BLaER1 (cell line): ENCODE measurements at regions not wholly inside any gene's neighbourhood (a gene's known extent, or its start where the extent isn't known, plus 50 kb on each side); places are given as distances from the start of the nearest gene placed in this dataset.

ENCODE experiments used
- H3K27ac ChIP-seq: shearing (Covaris generic); formaldehyde crosslinking; 2 replicates; pipeline ENCODE4 v1.8.1; 2022
- H3K27me3 ChIP-seq: shearing (Covaris generic); formaldehyde crosslinking; 2 replicates; pipeline ENCODE4 v1.8.1; 2022
- H3K36me3 ChIP-seq: shearing (Covaris generic); formaldehyde crosslinking; 2 replicates; pipeline ENCODE4 v1.8.1; 2022
- H3K4me1 ChIP-seq: shearing (Covaris generic); formaldehyde crosslinking; 2 replicates; pipeline ENCODE4 v1.8.1; 2022
- H3K4me2 ChIP-seq: shearing (Covaris generic); formaldehyde crosslinking; 2 replicates; pipeline ENCODE4 v1.8.1; 2022
- H3K4me3 ChIP-seq: shearing (Covaris generic); formaldehyde crosslinking; 2 replicates; pipeline ENCODE4 v1.8.1; 2022
- H3K9ac ChIP-seq: shearing (Covaris generic); formaldehyde crosslinking; 2 replicates; pipeline ENCODE4 v1.8.1; 2022
- H3K9me3 ChIP-seq: shearing (Covaris generic); formaldehyde crosslinking; 2 replicates; pipeline ENCODE4 v1.8.1; 2022
- H4K20me1 ChIP-seq: shearing (Covaris generic); formaldehyde crosslinking; 2 replicates; pipeline ENCODE4 v1.8.1; 2022
- Cebpa-rat ChIP-seq: shearing (Covaris generic); IDR thresholded peaks from 2 replicates; pipeline ENCODE4 v1.8.1; 2022

DNA sequence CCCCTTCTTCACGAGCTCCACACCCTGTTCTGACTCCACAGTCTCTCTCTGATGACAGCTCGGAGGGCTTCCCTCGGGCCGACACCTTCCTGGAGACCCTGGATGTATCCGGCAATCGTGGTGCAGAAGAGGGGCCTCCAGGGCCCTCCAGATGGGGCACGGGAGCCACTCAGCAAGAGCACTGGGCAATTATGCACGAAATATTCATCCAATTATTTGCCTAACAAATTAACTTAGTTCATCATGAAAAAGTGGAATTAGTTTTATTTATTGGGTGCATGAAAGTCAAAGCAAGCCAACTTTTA, 277.3 kb upstream of the HDAC4 start:
- H3K27ac ChIP-seq = peak overlapping the region; percentile 63; the same call in 1 of the 2 replicates
- H3K4me2 ChIP-seq = peak overlapping the region; percentile 88
- H3K9ac ChIP-seq = no peak overlapping the region
- TF ChIP-seq Cebpa-rat = no peak
- H3K4me1 ChIP-seq = peaks cover 47% of the 10 kb centered on the region
- H3K4me3 ChIP-seq = no peak overlapping the region
- peaks cover 11% of the 10 kb centered on the region; the same call in 1 of the 2 replicates for H3K9me3 ChIP-seq
- H4K20me1 ChIP-seq = no peaks in the 10 kb centered on the region
- no peaks in the 10 kb centered on the region for H3K36me3 ChIP-seq
- no peaks in the 10 kb centered on the region for H3K27me3 ChIP-seq

DNA sequence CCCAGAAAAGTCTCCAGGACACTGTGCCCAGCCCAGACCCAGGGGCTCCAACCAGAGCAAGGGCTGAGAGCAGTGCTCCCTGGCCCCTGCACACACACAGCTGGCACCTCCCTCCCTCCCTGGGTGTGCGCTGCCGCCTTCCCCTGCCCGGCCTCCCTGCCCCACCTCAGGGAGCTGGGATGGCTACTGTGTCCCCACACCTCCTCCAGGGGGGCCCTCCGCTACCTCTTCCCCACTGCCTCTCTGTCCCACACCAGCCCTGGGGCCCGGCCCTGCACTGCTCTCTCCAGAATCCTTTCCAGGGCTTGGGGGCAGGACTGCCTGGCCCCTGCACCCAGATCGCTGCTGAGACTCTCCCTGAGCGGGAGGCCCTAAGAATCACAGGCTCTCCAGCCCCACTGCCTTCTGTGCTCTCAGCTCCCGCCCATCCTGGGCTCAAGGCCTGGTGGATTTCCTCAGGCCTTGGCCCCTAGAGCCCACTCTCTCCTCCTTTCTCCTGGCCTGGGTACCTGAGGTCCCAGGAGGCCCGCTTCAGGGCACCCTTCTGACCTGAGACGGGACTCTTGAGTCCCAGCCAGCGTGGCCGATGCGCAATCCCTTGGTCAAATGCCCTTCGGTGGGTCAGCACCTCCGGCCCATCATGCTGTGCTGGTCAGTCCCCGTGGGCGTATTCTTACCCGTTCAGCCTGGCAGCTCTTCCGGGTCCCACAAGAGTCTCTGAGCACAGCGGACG, 276.8 kb upstream of the HDAC4 start:
- Histone ChIP-seq H3K27ac (peak overlapping the region; percentile 63; the same call in 1 of the 2 replicates), H3K27me3 (no peaks in the 10 kb centered on the region), H3K4me3 (no peak overlapping the region), H3K4me1 (peaks cover 47% of the 10 kb centered on the region), H3K9ac (0 out of 2 replicates have a peak overlapping the region, but pooled peaks have one; percentile 8), H3K36me3 (no peaks in the 10 kb centered on the region), H3K9me3 (peaks cover 6% of the 10 kb centered on the region; the same call in 1 of the 2 replicates), H3K4me2 (peak overlapping the region; percentile 88), H4K20me1 (no peaks in the 10 kb centered on the region)
- no peak for TF ChIP-seq Cebpa-rat

DNA sequence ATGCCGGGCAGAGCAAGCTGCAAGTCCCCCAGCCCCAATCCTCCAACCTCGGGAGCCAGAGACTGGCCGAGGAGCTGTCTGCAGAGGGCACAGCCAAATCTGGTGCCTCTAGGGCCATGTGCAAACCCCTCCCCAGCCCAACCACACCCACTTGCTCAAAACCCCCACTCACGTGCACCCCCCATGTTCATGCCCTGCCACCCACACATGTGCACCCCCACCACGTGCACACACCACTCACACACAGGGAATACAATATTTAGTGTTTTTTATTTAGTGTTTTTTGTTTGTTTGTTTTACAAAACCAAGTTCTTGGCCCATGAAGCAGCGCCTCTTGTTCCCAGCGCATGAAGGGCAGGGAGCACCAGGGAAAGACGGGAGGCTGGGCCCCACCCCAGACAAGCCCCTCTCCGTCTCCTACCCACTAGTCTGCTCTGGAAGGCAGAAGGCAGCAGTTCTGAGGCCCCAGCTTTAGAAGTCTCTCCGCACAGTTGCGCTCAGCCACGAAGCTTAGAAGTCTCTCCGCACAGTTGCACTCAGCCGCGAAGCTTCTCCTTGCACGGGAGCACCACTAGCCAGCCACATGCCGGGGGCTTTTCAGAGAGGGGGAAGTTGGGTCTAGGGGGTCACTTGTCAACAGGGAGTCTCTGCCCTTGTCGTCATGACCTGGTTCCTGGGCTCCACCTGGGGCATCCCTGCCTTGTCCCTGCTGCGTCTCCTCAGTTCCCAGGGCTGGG, 276.1 kb upstream of the HDAC4 start:
- peaks cover 47% of the 10 kb centered on the region for H3K4me1 ChIP-seq
- peak overlapping the region; percentile 10; the same call in 1 of the 2 replicates for H3K9ac ChIP-seq
- peak overlapping the region; percentile 63 for H3K27ac ChIP-seq
- peak overlapping the region; percentile 88 for H3K4me2 ChIP-seq
- H3K4me3 ChIP-seq = no peak overlapping the region
- no peak for TF ChIP-seq Cebpa-rat
- H3K36me3 ChIP-seq = no peaks in the 10 kb centered on the region
- H4K20me1 ChIP-seq = no peaks in the 10 kb centered on the region
- no peaks in the 10 kb centered on the region for H3K9me3 ChIP-seq
- H3K27me3 ChIP-seq = no peaks in the 10 kb centered on the region

DNA sequence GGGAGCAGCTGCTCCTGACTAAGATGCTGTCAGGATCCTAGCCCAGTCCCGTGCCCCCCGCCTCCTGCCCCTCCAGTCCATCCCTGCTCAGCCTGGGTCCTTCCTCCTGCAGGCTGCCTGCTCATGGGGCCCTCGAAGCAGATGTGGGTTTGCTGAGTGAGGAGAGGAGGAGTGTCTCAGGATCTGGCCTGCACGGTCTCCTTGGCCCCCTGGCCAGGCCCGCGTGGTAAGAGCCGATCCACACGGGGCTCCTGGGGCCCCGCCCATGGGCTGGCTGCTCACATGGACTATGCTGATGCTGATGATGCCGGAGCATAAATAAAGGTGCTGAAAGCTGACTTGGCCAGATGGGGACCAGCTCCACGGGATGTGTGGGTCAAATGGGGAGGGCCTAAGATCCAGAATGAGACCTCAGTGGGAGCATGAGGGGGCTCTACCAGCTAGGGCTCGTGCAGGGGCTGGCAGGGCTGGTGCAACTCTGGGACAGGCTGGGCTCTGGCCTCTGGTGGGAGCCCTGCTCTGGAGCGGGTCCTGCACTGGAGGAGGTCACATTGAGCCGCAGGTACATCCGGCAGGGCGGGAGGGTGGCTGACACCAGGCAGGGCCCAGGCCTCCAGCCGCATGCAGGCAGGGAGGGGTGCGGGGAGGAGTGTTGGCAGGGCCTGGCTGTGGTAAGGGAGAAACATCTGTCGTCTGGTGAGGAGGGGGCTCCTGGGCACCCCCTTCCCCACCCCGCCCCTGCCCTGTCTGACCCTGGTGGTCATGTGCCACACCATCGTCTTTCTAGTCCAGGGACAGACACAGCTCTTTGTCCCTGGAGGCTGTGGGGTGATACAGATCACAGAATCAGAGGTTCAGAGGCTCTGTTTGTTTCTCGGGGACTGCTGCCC, 275.3 kb upstream of the HDAC4 start:
- Histone ChIP-seq H3K9ac (peak overlapping the region; percentile 31; the same call in 1 of the 2 replicates), H3K27ac (peak overlapping the region; percentile 63), H4K20me1 (no peaks in the 10 kb centered on the region), H3K4me3 (no peak overlapping the region), H3K9me3 (no peaks in the 10 kb centered on the region), H3K27me3 (no peaks in the 10 kb centered on the region), H3K36me3 (no peaks in the 10 kb centered on the region), H3K4me1 (peaks cover 49% of the 10 kb centered on the region), H3K4me2 (peak overlapping the region; percentile 88)
- TF ChIP-seq Cebpa-rat = no peak

DNA sequence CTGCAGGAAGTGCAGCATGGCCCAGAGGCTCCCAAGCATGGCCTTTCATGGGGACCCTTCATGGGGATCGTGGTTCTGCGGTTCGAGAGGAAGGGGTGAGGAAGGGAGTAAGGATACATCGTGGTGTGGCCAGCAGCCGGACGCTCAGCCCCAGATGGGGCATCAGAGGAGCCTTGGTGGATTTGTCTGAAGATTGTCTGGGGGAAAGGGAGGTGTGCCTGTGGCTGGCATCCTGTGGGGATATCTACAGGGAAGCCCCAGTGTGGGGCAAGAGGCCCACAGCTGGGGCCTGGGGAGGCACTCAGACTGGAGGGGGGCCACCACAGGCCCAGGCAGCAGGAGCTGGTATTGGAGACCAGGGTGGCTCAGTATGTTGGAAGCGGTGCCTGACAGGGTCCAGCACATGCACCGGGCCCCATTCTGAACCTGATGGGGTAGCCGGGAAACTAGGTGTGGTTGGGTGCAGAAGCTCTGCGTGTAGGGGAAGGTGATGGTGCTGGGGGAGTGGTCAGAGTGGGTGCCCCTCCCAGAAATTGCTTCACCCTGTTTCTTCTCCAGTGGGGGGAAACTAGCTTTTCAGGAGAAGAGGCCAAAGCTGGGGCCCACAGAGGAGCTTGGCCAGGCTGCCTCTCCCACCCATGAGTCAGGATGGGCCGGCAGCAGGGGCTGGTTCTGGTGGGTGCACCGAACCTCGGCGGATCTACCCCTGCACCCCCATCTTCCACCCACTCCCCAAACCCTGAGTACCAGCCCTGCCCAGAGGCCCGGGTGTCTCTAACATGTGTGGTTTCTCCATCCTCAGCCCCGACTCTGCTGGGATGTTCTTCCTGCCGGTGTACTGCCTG, 274.4 kb upstream of the HDAC4 start:
- H3K4me2 ChIP-seq = peak overlapping the region; percentile 88
- no peaks in the 10 kb centered on the region for H3K27me3 ChIP-seq
- no peaks in the 10 kb centered on the region for H3K9me3 ChIP-seq
- H3K4me1 ChIP-seq = peaks cover 57% of the 10 kb centered on the region
- H3K9ac ChIP-seq = peak overlapping the region; percentile 24; the same call in 1 of the 2 replicates
- TF ChIP-seq Cebpa-rat = no peak; the same call in 1 of the 2 replicates
- H3K4me3 ChIP-seq = no peak overlapping the region
- no peaks in the 10 kb centered on the region for H4K20me1 ChIP-seq
- H3K36me3 ChIP-seq = no peaks in the 10 kb centered on the region
- peak overlapping the region; percentile 30 for H3K27ac ChIP-seq

DNA sequence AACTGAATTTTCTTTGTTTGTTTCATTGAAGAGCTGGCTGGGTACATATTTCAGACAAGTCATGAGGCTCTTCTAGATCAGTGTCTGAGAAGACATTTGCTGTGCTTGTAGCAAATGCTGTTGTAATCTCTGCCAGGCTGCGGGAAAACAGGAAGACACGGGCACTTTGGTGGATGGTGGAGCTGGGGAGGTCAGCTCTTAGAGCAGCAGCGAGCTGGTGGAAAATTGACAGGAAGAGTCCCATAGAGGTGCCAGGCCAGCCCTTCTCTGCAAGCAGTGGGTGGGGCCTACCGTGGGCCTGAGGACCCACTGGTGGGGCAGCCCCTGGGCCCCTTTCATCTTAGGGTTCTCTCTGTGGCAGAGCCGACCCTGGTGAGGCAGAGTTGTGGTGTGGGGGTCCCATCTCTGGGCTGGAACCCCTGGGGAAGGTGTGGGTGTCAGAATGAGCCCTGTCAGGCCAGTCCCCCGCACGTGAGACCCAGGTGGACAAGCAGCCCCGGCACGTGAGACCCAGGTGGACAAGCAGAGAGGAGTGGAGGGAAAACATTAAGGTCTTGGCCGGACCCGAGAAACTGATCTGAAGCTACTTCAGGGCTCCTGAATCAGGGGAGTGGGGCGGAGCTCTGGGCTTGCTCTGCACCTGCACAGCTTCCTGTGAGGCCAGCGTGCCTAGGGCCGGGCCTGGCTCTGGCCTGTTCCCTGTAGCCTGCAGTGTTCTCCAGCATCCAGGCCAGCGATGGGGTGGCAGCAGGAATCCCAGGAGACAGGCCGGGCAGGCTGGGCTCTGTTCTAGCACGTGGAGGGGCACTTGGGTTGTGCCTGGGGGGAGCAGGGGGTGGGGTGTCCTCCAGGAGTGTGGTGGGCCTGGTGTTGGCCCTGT, 273.5 kb upstream of the HDAC4 start:
- Histone ChIP-seq H3K36me3 (no peaks in the 10 kb centered on the region), H4K20me1 (no peaks in the 10 kb centered on the region), H3K9ac (no peak overlapping the region), H3K27ac (peak overlapping the region; percentile 30; the same call in 1 of the 2 replicates), H3K9me3 (no peaks in the 10 kb centered on the region), H3K4me3 (no peak overlapping the region), H3K4me2 (peak overlapping the region; percentile 88), H3K27me3 (no peaks in the 10 kb centered on the region), H3K4me1 (peaks cover 66% of the 10 kb centered on the region)
- TF ChIP-seq Cebpa-rat = no peak

DNA sequence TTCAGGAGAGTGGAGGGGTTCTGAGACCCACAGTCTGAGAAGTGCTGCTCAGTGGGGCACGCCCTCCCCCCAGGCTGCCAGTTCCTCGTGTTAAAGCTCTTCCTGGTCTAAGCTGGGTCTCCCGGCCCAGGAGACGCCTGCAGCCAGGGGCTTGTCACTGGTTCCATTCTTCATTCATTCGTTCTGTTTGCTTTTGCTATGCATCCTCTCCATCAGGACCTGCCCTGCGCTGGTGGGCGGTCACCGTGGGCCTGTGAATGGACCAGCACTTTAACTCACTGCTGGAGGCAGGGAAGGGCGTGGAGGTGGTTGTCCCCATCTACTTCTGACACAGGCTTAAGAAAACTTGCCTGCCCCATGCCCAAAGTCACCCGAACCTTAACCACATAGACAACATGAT, 272.8 kb upstream of the HDAC4 start:
- Histone ChIP-seq H4K20me1 (no peaks in the 10 kb centered on the region), H3K4me3 (no peak overlapping the region), H3K4me2 (peak overlapping the region; percentile 88; the same call in 1 of the 2 replicates), H3K36me3 (no peaks in the 10 kb centered on the region), H3K9me3 (no peaks in the 10 kb centered on the region), H3K27me3 (no peaks in the 10 kb centered on the region), H3K4me1 (peaks cover 73% of the 10 kb centered on the region), H3K9ac (no peak overlapping the region), H3K27ac (no peak overlapping the region)
- no peak for TF ChIP-seq Cebpa-rat
